A673 (cell line): ENCODE measurements at regions not wholly inside any gene's neighbourhood (a gene's known extent, or its start where the extent isn't known, plus 50 kb on each side); places are given as distances from the start of the nearest gene placed in this dataset.

ENCODE experiments used
- BruUV-seq: library from RNA; stranded (reverse); fragments of 400-500 nt; replicated peaks from 2 replicates; lab custom pipeline; 2021; lab: Mats Ljungman, UMichigan
- CTCF ChIA-PET: fragments of 300-600 bp; sonication (Branson Sonifier 250); formaldehyde crosslinking; loops from one replicate; lab custom pipeline; 2022; ENCODE audit warnings: antibody characterized with exemption; lab: Charles Lee
- POLR2A ChIA-PET: fragments of 300-600 bp; sonication (Branson Sonifier 250); formaldehyde crosslinking; loops from one replicate; lab custom pipeline; 2022; ENCODE audit warnings: antibody characterized with exemption; ENCODE audit not compliant: low non-redundant PET; lab: Charles Lee
- DNase-seq: peaks from one replicate; pipeline ENCODE4 v3.0.0-alpha.2; 2015; ENCODE audit warnings: low spot score
- H3K27ac ChIP-seq: fragments of 200-600 bp; sonication (generic); 2 replicates; pipeline ENCODE4 v1.5.1; 2016; ENCODE audit warnings: mixed run types, low read depth, mild to moderate bottlenecking, mixed read lengths, antibody characterized with exemption, low read length; ENCODE audit not compliant: poor library complexity, severe bottlenecking
- H3K27me3 ChIP-seq: fragments of 200-600 bp; sonication (generic); replicated peaks from 2 replicates; pipeline ENCODE4 v1.6.1; 2017; ENCODE audit warnings: mixed run types, low read depth, mild to moderate bottlenecking, mixed read lengths, antibody characterized with exemption, low read length; ENCODE audit not compliant: insufficient read depth, poor library complexity
- H3K36me3 ChIP-seq: fragments of 200-600 bp; sonication (generic); 2 replicates; pipeline ENCODE4 v1.6.1; 2016; ENCODE audit warnings: mixed run types, mild to moderate bottlenecking, mixed read lengths, antibody characterized with exemption, low read length; ENCODE audit not compliant: insufficient read depth, poor library complexity, severe bottlenecking
- H3K4me1 ChIP-seq: fragments of 200-600 bp; sonication (generic); 2 replicates; pipeline ENCODE4 v1.6.1; 2017; ENCODE audit warnings: mixed run types, mild to moderate bottlenecking, mixed read lengths, antibody characterized with exemption, low read length; ENCODE audit not compliant: insufficient read depth, poor library complexity, severe bottlenecking
- H3K4me3 ChIP-seq: fragments of 200-600 bp; sonication (generic); 2 replicates; pipeline ENCODE4 v1.5.1; 2016; ENCODE audit warnings: low read depth, mixed run types, mild to moderate bottlenecking, mixed read lengths, low read length; ENCODE audit not compliant: poor library complexity, severe bottlenecking
- H3K9me3 ChIP-seq: fragments of 200-600 bp; sonication (generic); 2 replicates; pipeline ENCODE4 v1.6.1; 2016; ENCODE audit warnings: mixed run types, low read depth, mild to moderate bottlenecking, mixed read lengths, antibody characterized with exemption, low read length; ENCODE audit not compliant: poor library complexity, severe bottlenecking
- EZH2 ChIP-seq: fragments of 200-600 bp; sonication (generic); IDR thresholded peaks from 2 replicates; pipeline ENCODE4 v1.6.1; 2017; ENCODE audit warnings: borderline replicate concordance, low read depth, mild to moderate bottlenecking, mixed read lengths, antibody characterized with exemption, low read length; ENCODE audit not compliant: poor library complexity, severe bottlenecking
- intact Hi-C: fragments of 100-400 bp; cut with micrococcal nuclease; formaldehyde crosslinking; loops from one replicate; pipeline ENCODE4 v1.10.0; 2022; ENCODE audit not compliant: unreplicated experiment
- TF ChIP-seq, protein P1 (sequence below): fragments of 300-800, 200-600 bp; sonication (generic); conservative IDR thresholded peaks from 2 replicates; pipeline ENCODE4 v1.5.1; 2017; ENCODE audit warnings: low read depth, mild to moderate bottlenecking, antibody characterized with exemption, low read length, moderate library complexity, mixed read lengths

- Histone ChIP-seq H3K9me3 (peaks cover 3% of the 10 kb centered on the region), H3K27me3 (no peaks in the 10 kb centered on the region), H3K4me1 (no peaks in the 10 kb centered on the region), H3K27ac (no peak overlapping the region), H3K36me3 (no peaks in the 10 kb centered on the region), H3K4me3 (no peak overlapping the region)
- intact Hi-C loops = no loop called here
- no TSS peak for BruUV-seq
- ChIA-PET POLR2A (no interaction called here), CTCF (no interaction called here)
- TF ChIP-seq, protein P1, sequence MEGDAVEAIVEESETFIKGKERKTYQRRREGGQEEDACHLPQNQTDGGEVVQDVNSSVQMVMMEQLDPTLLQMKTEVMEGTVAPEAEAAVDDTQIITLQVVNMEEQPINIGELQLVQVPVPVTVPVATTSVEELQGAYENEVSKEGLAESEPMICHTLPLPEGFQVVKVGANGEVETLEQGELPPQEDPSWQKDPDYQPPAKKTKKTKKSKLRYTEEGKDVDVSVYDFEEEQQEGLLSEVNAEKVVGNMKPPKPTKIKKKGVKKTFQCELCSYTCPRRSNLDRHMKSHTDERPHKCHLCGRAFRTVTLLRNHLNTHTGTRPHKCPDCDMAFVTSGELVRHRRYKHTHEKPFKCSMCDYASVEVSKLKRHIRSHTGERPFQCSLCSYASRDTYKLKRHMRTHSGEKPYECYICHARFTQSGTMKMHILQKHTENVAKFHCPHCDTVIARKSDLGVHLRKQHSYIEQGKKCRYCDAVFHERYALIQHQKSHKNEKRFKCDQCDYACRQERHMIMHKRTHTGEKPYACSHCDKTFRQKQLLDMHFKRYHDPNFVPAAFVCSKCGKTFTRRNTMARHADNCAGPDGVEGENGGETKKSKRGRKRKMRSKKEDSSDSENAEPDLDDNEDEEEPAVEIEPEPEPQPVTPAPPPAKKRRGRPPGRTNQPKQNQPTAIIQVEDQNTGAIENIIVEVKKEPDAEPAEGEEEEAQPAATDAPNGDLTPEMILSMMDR = no peak
- TF ChIP-seq EZH2 = no peak
- DNase-seq = no peak
Observed at GRCh38 chrX:94775640-94776039, 1101.6 kb downstream of the FAM133A start.

DNA sequence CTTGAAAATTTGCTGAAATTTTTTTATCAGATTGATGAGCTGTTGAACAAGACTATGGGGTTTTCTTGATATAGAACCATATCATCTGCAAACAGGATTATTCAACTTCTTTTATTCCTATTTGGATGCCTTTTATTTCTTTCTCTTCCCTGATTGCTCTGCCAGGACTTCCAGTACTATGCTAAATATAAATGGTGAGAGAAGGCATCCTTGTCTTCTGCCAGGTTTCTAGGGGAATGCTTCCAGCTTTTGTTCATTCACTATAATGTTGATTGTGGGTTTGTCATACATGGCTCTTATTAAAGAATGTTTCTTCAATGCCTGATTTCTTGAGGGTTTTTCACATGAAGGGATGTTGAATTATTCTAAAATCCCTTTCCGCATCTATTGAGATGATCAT, 1139.5 kb downstream of the FAM133A start:
- CTCF ChIA-PET = no interaction called here
- POLR2A ChIA-PET = no interaction called here

DNA sequence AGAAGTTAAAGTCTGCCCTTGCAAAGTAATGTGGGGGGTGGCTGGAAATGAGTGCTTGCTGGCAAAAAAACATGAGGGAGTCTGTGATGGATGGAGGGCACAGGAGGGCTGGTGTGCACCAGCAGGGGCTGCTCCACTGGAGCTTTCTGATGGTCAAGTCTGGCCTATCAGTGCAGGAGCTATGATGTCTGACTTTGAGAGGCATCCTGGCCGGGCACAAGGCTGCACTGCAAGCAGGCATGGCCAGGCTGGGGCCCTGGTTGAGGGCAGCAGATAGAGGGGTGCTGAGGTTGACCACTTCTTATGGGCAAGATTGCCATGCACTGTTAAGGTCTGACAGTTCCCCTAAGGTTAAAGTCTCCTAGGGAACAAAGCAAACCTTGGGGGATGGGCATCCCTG, 1140.2 kb downstream of the FAM133A start:
- Histone ChIP-seq H3K4me1 (no peaks in the 10 kb centered on the region), H3K9me3 (peaks cover 7% of the 10 kb centered on the region), H3K4me3 (no peak overlapping the region), H3K27ac (no peak overlapping the region), H3K27me3 (no peaks in the 10 kb centered on the region), H3K36me3 (no peaks in the 10 kb centered on the region)
- ChIA-PET POLR2A (no interaction called here), CTCF (no interaction called here)
- DNase-seq = no peak
- TF ChIP-seq EZH2 = no peak
- TF ChIP-seq, protein P1 = no peak
- intact Hi-C loops = no loop called here
- no TSS peak for BruUV-seq

More for the DNA sequence above, 1139.5 kb downstream of the FAM133A start:
- no peak for DNase-seq
- H3K4me1 ChIP-seq = no peaks in the 10 kb centered on the region
- peaks cover 7% of the 10 kb centered on the region for H3K9me3 ChIP-seq
- no peaks in the 10 kb centered on the region for H3K36me3 ChIP-seq
- H3K27me3 ChIP-seq = no peaks in the 10 kb centered on the region
- H3K4me3 ChIP-seq = no peak overlapping the region
- intact Hi-C loops = no loop called here
- BruUV-seq = no TSS peak
- no peak overlapping the region for H3K27ac ChIP-seq
- TF ChIP-seq, protein P1 = no peak
- no peak for TF ChIP-seq EZH2
